DOHH2 (cell line): ENCODE measurements at regions not wholly inside any gene's neighbourhood (a gene's known extent, or its start where the extent isn't known, plus 50 kb on each side); places are given as distances from the start of the nearest gene placed in this dataset.
"Not testable (repeated sequence)": the region's sequence is repeated elsewhere in the genome, so short reads cannot be mapped to it uniquely, and the experiment has no call there.

Experiments
- H3F3A ChIP-seq: fragments of 200-600 bp; sonication (generic), shearing (Covaris generic); 2 replicates; pipeline ENCODE4 v1.6.0; 2016; ENCODE audit warnings: antibody characterized with exemption, mild to moderate bottlenecking; ENCODE audit not compliant: control insufficient read depth, insufficient read depth
- H3K27ac ChIP-seq: fragments of 200-600 bp; sonication (generic); 2 replicates; pipeline ENCODE4 v1.5.1; 2014; ENCODE audit warnings: low read depth, mild to moderate bottlenecking, low read length, moderate library complexity
- H3K27me3 ChIP-seq: fragments of 200-600 bp; sonication (generic); 2 replicates; pipeline ENCODE4 v1.6.1; 2014; ENCODE audit warnings: mild to moderate bottlenecking, low read length, mixed read lengths; ENCODE audit not compliant: control insufficient read depth
- H3K36me3 ChIP-seq: fragments of 200-600 bp; sonication (generic); 2 replicates; pipeline ENCODE4 v1.6.1; 2014; ENCODE audit warnings: mild to moderate bottlenecking, low read length, moderate library complexity, mixed read lengths; ENCODE audit not compliant: control insufficient read depth
- H3K4me1 ChIP-seq: fragments of 200-600 bp; sonication (generic); 2 replicates; pipeline ENCODE4 v1.6.1; 2014; ENCODE audit warnings: mild to moderate bottlenecking, low read length, mixed read lengths; ENCODE audit not compliant: control insufficient read depth
- H3K4me2 ChIP-seq: fragments of 200-600 bp; sonication (generic); 2 replicates; pipeline ENCODE4 v1.6.0; 2014; ENCODE audit warnings: mild to moderate bottlenecking, low read length, moderate library complexity
- H3K4me3 ChIP-seq: fragments of 200-600 bp; sonication (generic); 2 replicates; pipeline ENCODE4 v1.5.1; 2014; ENCODE audit warnings: mild to moderate bottlenecking, low read length, mixed read lengths
- H3K79me2 ChIP-seq: fragments of 200-600 bp; sonication (generic); 2 replicates; pipeline ENCODE4 v1.6.1; 2014; ENCODE audit warnings: mild to moderate bottlenecking, low read length, mixed read lengths; ENCODE audit not compliant: control insufficient read depth
- H3K9me2 ChIP-seq: fragments of 200-600 bp; sonication (generic); replicated peaks from 2 replicates; pipeline ENCODE4 v1.6.1; 2014; ENCODE audit warnings: mild to moderate bottlenecking, low read length, mixed read lengths; ENCODE audit not compliant: control insufficient read depth
- H3K9me3 ChIP-seq: fragments of 200-600 bp; sonication (generic); 2 replicates; pipeline ENCODE4 v1.6.1; 2014; ENCODE audit warnings: antibody characterized with exemption, low read length, mixed read lengths; ENCODE audit not compliant: control insufficient read depth, insufficient read depth
- H4K20me1 ChIP-seq: fragments of 200-600 bp; sonication (generic); 2 replicates; pipeline ENCODE4 v1.6.0; 2014; ENCODE audit warnings: low read depth, mild to moderate bottlenecking, antibody characterized with exemption, low read length, moderate library complexity; ENCODE audit not compliant: control insufficient read depth, insufficient read depth
- EZH2phosphoT487 ChIP-seq: fragments of 200-600 bp; sonication (generic); IDR thresholded peaks from 2 replicates; pipeline ENCODE4 v1.6.1; 2017; ENCODE audit warnings: borderline replicate concordance, mild to moderate bottlenecking, antibody characterized with exemption, low read length, moderate library complexity, mixed read lengths
- TF ChIP-seq, protein P1 (sequence below): fragments of 200-600 bp; sonication (generic); IDR thresholded peaks from one replicate; pipeline ENCODE4 v1.5.1; 2014; ENCODE audit warnings: antibody characterized with exemption, mild to moderate bottlenecking, low read depth, low read length; ENCODE audit not compliant: poor library complexity, severe bottlenecking

DNA sequence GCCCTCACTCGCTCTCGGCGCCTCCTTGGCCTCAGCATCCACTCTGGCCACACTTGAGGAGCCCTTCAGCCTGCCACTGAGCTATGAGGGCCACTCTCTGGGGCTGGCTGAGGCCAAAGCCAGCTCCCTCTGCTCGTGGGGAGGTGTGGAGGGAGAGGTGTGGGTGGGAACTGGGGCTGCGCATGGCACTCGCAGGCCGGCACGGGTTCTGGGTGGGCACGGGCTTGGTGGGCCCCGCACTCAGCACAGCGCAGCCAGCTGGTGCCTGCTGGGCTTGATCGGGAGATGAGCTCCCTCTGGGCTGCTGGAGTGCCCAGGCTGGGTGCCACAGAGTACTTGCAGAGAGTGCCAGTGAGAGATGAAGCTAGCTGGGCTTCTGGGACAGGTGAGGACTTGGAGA lies 875.5 kb downstream of the XPNPEP1 start:
- Histone ChIP-seq H3K79me2 (no peaks in the 10 kb centered on the region), H3K4me1 (no peaks in the 10 kb centered on the region), H3F3A (no peaks in the 10 kb centered on the region), H3K4me2 (no peak overlapping the region), H3K27me3 (no peaks in the 10 kb centered on the region), H3K27ac (no peak overlapping the region), H3K9me2 (no peaks in the 10 kb centered on the region), H4K20me1 (no peaks in the 10 kb centered on the region), H3K4me3 (no peak overlapping the region), H3K36me3 (no peaks in the 10 kb centered on the region), H3K9me3 (no peaks in the 10 kb centered on the region)
- TF ChIP-seq EZH2phosphoT487, result no peak
- TF ChIP-seq, protein P1, sequence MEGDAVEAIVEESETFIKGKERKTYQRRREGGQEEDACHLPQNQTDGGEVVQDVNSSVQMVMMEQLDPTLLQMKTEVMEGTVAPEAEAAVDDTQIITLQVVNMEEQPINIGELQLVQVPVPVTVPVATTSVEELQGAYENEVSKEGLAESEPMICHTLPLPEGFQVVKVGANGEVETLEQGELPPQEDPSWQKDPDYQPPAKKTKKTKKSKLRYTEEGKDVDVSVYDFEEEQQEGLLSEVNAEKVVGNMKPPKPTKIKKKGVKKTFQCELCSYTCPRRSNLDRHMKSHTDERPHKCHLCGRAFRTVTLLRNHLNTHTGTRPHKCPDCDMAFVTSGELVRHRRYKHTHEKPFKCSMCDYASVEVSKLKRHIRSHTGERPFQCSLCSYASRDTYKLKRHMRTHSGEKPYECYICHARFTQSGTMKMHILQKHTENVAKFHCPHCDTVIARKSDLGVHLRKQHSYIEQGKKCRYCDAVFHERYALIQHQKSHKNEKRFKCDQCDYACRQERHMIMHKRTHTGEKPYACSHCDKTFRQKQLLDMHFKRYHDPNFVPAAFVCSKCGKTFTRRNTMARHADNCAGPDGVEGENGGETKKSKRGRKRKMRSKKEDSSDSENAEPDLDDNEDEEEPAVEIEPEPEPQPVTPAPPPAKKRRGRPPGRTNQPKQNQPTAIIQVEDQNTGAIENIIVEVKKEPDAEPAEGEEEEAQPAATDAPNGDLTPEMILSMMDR, result no peak

DNA sequence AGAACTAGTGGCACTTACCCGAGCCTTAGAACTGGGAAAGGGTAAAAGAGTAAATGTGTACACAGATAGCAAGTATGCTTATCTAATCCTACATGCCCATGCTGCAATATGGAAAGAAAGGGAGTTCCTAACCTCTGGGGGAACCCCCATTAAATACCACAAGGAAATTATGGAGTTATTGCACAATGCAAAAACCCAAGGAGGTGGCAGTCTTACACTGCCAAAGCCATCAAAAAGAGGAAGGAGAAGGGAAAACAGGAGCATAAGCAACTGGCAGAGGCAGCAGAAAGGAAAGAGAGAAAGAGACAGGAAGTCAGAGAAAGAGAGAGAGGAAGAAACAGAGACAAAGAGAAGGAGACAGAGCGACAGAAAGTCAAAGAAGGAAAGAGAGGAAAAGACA lies 876.9 kb downstream of the XPNPEP1 start:
- not testable (repeated sequence) for H3K27ac ChIP-seq, H3K9me2 ChIP-seq, H3K79me2 ChIP-seq, H3K4me2 ChIP-seq, H3F3A ChIP-seq, H3K9me3 ChIP-seq, H3K27me3 ChIP-seq, H4K20me1 ChIP-seq, H3K4me3 ChIP-seq, H3K36me3 ChIP-seq, H3K4me1 ChIP-seq

DNA sequence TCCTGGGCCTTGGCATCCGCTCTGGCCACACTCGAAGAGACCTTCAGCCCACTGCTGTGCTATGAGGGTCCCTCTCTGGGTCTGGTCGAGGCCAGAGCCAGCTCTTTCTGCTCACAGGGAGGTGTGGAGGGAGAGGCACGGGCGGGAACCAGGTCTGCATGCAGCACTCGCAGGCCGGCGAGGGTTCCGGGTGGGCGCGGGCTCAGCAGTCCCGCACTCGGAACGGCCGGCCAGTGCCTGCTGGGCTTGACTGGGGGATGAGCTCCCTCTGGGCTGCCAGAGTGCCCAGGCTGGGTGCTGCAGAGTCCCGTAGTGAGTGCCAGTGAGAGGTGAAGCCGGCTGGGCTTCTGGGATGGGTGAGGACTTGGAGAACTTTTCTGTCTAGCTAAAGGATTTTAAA lies 882.7 kb downstream of the XPNPEP1 start:
- Histone ChIP-seq H3K79me2 (no peaks in the 10 kb centered on the region), H3K27me3 (no peaks in the 10 kb centered on the region), H3K36me3 (no peaks in the 10 kb centered on the region), H3K4me1 (no peaks in the 10 kb centered on the region), H3K4me2 (no peak overlapping the region), H3K9me2 (no peaks in the 10 kb centered on the region), H3K4me3 (no peak overlapping the region), H3K27ac (no peak overlapping the region), H3F3A (no peaks in the 10 kb centered on the region), H4K20me1 (no peaks in the 10 kb centered on the region), H3K9me3 (no peaks in the 10 kb centered on the region; the same call in 1 of the 2 replicates)
- no peak for TF ChIP-seq EZH2phosphoT487
- TF ChIP-seq, protein P1, result no peak

DNA sequence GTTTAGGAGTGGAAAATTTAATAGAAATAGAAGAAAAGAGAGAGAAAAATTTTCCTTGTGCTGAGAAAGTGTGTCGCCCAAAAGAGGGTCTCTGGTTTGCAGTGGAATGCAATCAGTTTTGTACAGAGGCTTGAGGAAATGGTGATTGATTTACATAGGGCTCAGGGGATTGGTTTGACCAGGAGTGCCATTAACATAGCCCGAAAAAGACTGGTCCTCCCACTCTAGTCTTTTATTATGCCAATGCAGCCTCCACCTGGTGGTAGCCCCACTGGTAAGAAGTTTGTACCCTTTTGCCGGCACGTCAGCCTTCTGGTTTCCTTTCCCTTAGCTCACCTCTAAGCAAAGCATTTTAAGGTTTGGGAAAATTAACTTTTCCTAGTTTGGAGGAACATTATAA lies 885.3 kb downstream of the XPNPEP1 start:
- no peaks in the 10 kb centered on the region for H3K36me3 ChIP-seq
- no peaks in the 10 kb centered on the region for H4K20me1 ChIP-seq
- TF ChIP-seq, protein P1, result no peak
- TF ChIP-seq EZH2phosphoT487, result no peak
- no peak overlapping the region for H3K27ac ChIP-seq
- no peak overlapping the region for H3K4me2 ChIP-seq
- H3K9me2 ChIP-seq, result no peaks in the 10 kb centered on the region
- no peaks in the 10 kb centered on the region for H3K79me2 ChIP-seq
- no peaks in the 10 kb centered on the region for H3K27me3 ChIP-seq
- H3K4me1 ChIP-seq, result no peaks in the 10 kb centered on the region
- no peaks in the 10 kb centered on the region for H3F3A ChIP-seq
- no peaks in the 10 kb centered on the region; the same call in 1 of the 2 replicates for H3K9me3 ChIP-seq
- H3K4me3 ChIP-seq, result no peak overlapping the region
